Uterus (tissue), 3 donors: ENCODE measurements at regions not wholly inside any gene's neighbourhood (a gene's known extent, or its start where the extent isn't known, plus 50 kb on each side); places are given as distances from the start of the nearest gene placed in this dataset.

Experiments used
- DNase-seq, 2 donors: peaks; one replicate each; pipeline ENCODE4 v3.0.0-alpha.2; 2019 to 2020
- H3K27ac ChIP-seq, 2 donors: fragments of 200-600 bp; sonication (generic); 1 replicate in 1 of 2; 2 replicates in 1 of 2; pipeline ENCODE4 v1.5.1; 2016 to 2018
- H3K27me3 ChIP-seq, 2 donors: fragments of 200-600 bp; sonication (generic); one replicate each; pipeline ENCODE4 v1.5.1; 2018 to 2019; ENCODE audit warnings: control low read depth in 1 of 2
- H3K36me3 ChIP-seq, 2 donors: fragments of 200-600 bp; sonication (generic); one replicate each; pipeline ENCODE4 v1.5.1; 2019; ENCODE audit warnings: control low read depth in 1 of 2
- H3K4me1 ChIP-seq, 2 donors: fragments of 200-600 bp; sonication (generic); one replicate each; pipeline ENCODE4 v1.5.1; 2018 to 2019; ENCODE audit warnings: control low read depth in 1 of 2
- H3K4me3 ChIP-seq, 2 donors: fragments of 200-600 bp; sonication (generic); 1 replicate in 1 of 2; 2 replicates in 1 of 2; pipeline ENCODE4 v1.5.1; 2018 to 2019; ENCODE audit warnings: mild to moderate bottlenecking in 1 of 2
- H3K9me3 ChIP-seq, 2 donors: fragments of 200-600 bp; sonication (generic); one replicate each; pipeline ENCODE4 v1.5.1; 2019; ENCODE audit warnings: control low read depth in 1 of 2
- CTCF ChIP-seq, 4 experiments: fragments of 200-600 bp in 2 of 4; fragments of 450-650 bp in 2 of 4; sonication (generic) in 2 of 4; IDR thresholded peaks; one replicate each; pipeline ENCODE4 v1.5.1; 2016 to 2019; ENCODE audit warnings: antibody characterized with exemption in 4 of 4, mild to moderate bottlenecking in 2 of 4, moderate library complexity in 1 of 4
- POLR2A ChIP-seq, 2 donors: fragments of 450-650 bp; IDR thresholded peaks; one replicate each; pipeline ENCODE4 v1.6.1; 2016; ENCODE audit warnings: antibody characterized with exemption in 2 of 2, mild to moderate bottlenecking in 1 of 2, moderate library complexity in 1 of 2
- intact Hi-C: fragments of 100-400 bp; cut with DNase I; formaldehyde crosslinking; loops from one replicate; pipeline ENCODE4 v1.15.1; 2023; ENCODE audit warnings: low total_unique reads
- donor health status: DM: yes; HTN: yes; CAD: no.

GRCh38 chr18:22493940-22494339, 76.2 kb upstream of the CTAGE1 start:
- H3K36me3 ChIP-seq = no peaks in the 10 kb centered on the region
- no peaks in the 10 kb centered on the region for H3K9me3 ChIP-seq
- TF ChIP-seq CTCF (IDR thresholded peaks at IDR 0.05) (no peak), POLR2A (IDR thresholded peaks at IDR 0.05) (no peak)
- no peaks in the 10 kb centered on the region for H3K27me3 ChIP-seq
- DNase-seq = no peak
- intact Hi-C loops = no loop called here
- H3K27ac ChIP-seq = peak overlapping the region; percentile 53 to 70
- H3K4me3 ChIP-seq = no peak overlapping the region
- H3K4me1 ChIP-seq = peaks cover 0 to 8% of the 10 kb centered on the region in 2 donors

DNA sequence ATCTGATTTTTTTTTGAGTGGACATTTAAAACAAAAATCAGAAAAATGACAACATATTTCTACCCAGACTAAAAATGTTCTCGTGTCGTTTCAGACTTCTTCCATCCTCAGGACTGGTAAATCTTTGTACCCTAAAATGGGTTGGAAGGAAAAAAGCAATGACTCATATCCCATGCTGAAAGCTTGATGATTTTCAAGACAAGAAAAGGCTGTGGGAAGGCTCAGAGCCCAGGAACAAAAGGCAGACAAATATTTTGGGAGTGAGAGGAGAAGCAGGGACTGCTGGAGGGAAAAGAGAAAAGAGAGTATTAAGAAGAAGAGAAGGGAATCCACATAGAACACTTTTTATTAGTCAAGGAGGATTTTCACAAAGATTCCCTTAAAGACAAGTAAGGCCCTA, 77.1 kb upstream of the CTAGE1 start:
- peaks cover 0 to 8% of the 10 kb centered on the region in 2 donors for H3K4me1 ChIP-seq
- DNase-seq = peak in 1 of 2 donors; percentile 50
- TF ChIP-seq POLR2A (IDR thresholded peaks at IDR 0.05) (no peak), CTCF (IDR thresholded peaks at IDR 0.05) (no peak)
- no peaks in the 10 kb centered on the region for H3K27me3 ChIP-seq
- intact Hi-C loops = no loop called here
- H3K27ac ChIP-seq = peak overlapping the region; percentile 53 to 70
- no peak overlapping the region for H3K4me3 ChIP-seq
- no peaks in the 10 kb centered on the region for H3K9me3 ChIP-seq
- H3K36me3 ChIP-seq = no peaks in the 10 kb centered on the region

- DNase-seq = no peak
- no peaks in the 10 kb centered on the region for H3K9me3 ChIP-seq
- H3K27ac ChIP-seq = no peak overlapping the region
- intact Hi-C loops = no loop called here
- H3K27me3 ChIP-seq = no peaks in the 10 kb centered on the region
- H3K4me1 ChIP-seq = no peaks in the 10 kb centered on the region
- no peak overlapping the region for H3K4me3 ChIP-seq
- H3K36me3 ChIP-seq = no peaks in the 10 kb centered on the region
- TF ChIP-seq POLR2A (IDR thresholded peaks at IDR 0.05) (no peak), CTCF (IDR thresholded peaks at IDR 0.05) (no peak)
Measured at GRCh38 chr18:22499421-22499820, 81.7 kb upstream of the CTAGE1 start.

- H3K4me1 ChIP-seq = no peaks in the 10 kb centered on the region
- H3K27me3 ChIP-seq = no peaks in the 10 kb centered on the region
- H3K27ac ChIP-seq = peak overlapping the region; percentile 23 to 24
- no peaks in the 10 kb centered on the region for H3K36me3 ChIP-seq
- H3K4me3 ChIP-seq = no peak overlapping the region
- TF ChIP-seq POLR2A (IDR thresholded peaks at IDR 0.05) (no peak), CTCF (IDR thresholded peaks at IDR 0.05) (no peak)
- intact Hi-C loops = no loop called here
- peak; percentile 30 to 33 for DNase-seq
- H3K9me3 ChIP-seq = no peaks in the 10 kb centered on the region
Measured at GRCh38 chr18:22503803-22504202, 86.1 kb upstream of the CTAGE1 start.

- Histone ChIP-seq H3K27me3 (no peaks in the 10 kb centered on the region), H3K36me3 (no peaks in the 10 kb centered on the region), H3K27ac (peak overlapping the region; percentile 23 to 24), H3K4me3 (no peak overlapping the region), H3K9me3 (no peaks in the 10 kb centered on the region), H3K4me1 (no peaks in the 10 kb centered on the region)
- DNase-seq = no peak
- TF ChIP-seq POLR2A (IDR thresholded peaks at IDR 0.05) (no peak), CTCF (IDR thresholded peaks at IDR 0.05) (no peak)
- intact Hi-C loops = no loop called here
Measured at GRCh38 chr18:22504251-22505030, 86.7 kb upstream of the CTAGE1 start.
